Activated gamma-delta T cell (primary cell): ENCODE measurements at regions not wholly inside any gene's neighbourhood (a gene's known extent, or its start where the extent isn't known, plus 50 kb on each side); places are given as distances from the start of the nearest gene placed in this dataset.

Experiments
- DNase-seq: peaks from one replicate; lab custom pipeline; 2025; lab: John Stamatoyannopoulos, UW

GRCh38 chr2:9137379-9138150, 69.0 kb upstream of the ASAP2 start:
- no peak for DNase-seq

GRCh38 chr2:9135822-9136558, 70.6 kb upstream of the ASAP2 start:
- DNase-seq, result no peak

GRCh38 chr2:9127316-9127715, 79.3 kb upstream of the ASAP2 start:
- DNase-seq, result no peak

GRCh38 chr2:9126540-9126939, 80.1 kb upstream of the ASAP2 start:
- DNase-seq, result no peak

- no peak for DNase-seq
Observed at GRCh38 chr2:9124231-9124741, 82.3 kb upstream of the ASAP2 start.

GRCh38 chr2:9123069-9123468, 83.5 kb upstream of the ASAP2 start:
- DNase-seq, result no peak

- DNase-seq, result no peak
Observed at GRCh38 chr2:9122367-9122766, 84.2 kb upstream of the ASAP2 start.

GRCh38 chr2:9118383-9118960, 88.1 kb upstream of the ASAP2 start:
- no peak for DNase-seq

GRCh38 chr2:9115229-9115628, 91.4 kb upstream of the ASAP2 start:
- no peak for DNase-seq

GRCh38 chr2:9114458-9114857, 92.2 kb upstream of the ASAP2 start:
- DNase-seq, result no peak

GRCh38 chr2:9113916-9114315, 92.7 kb upstream of the ASAP2 start:
- DNase-seq, result no peak

- DNase-seq, result no peak
Observed at GRCh38 chr2:9113262-9113661, 93.3 kb upstream of the ASAP2 start.

GRCh38 chr2:9112079-9112721, 94.4 kb upstream of the ASAP2 start:
- DNase-seq, result no peak

- DNase-seq, result no peak
Observed at GRCh38 chr2:9110893-9111569, 95.6 kb upstream of the ASAP2 start.

- DNase-seq, result no peak
Observed at GRCh38 chr2:9110346-9110884, 96.2 kb upstream of the ASAP2 start.

- DNase-seq, result no peak
Observed at GRCh38 chr2:9109871-9110270, 96.7 kb upstream of the ASAP2 start.

- DNase-seq, result no peak
Observed at GRCh38 chr2:9108210-9108967, 98.2 kb upstream of the ASAP2 start.

- no peak for DNase-seq
Observed at GRCh38 chr2:9107168-9108025, 99.2 kb upstream of the ASAP2 start.

GRCh38 chr2:9106338-9107167, 100.1 kb upstream of the ASAP2 start:
- no peak for DNase-seq
